SHP77 (cell line): ENCODE measurements at regions not wholly inside any gene's neighbourhood (a gene's known extent, or its start where the extent isn't known, plus 50 kb on each side); places are given as distances from the start of the nearest gene placed in this dataset.
A peak's percentile ranks its signal among the peaks of the same experiment; 100 is the strongest.
"Not testable (repeated sequence)": the region's sequence is repeated elsewhere in the genome, so short reads cannot be mapped to it uniquely, and the experiment has no call there.

Experiments
- DNase-seq, 2 experiments: peaks; one replicate each; lab custom pipeline; 2025; lab: John Stamatoyannopoulos, UW

- no peak for DNase-seq
These were observed 1325.1 kb upstream of the MAP3K7 start for GRCh38 chr6:91911945-91912344.

- DNase-seq: no peak
These were observed 1317.8 kb upstream of the MAP3K7 start for GRCh38 chr6:91904586-91905164.

DNA sequence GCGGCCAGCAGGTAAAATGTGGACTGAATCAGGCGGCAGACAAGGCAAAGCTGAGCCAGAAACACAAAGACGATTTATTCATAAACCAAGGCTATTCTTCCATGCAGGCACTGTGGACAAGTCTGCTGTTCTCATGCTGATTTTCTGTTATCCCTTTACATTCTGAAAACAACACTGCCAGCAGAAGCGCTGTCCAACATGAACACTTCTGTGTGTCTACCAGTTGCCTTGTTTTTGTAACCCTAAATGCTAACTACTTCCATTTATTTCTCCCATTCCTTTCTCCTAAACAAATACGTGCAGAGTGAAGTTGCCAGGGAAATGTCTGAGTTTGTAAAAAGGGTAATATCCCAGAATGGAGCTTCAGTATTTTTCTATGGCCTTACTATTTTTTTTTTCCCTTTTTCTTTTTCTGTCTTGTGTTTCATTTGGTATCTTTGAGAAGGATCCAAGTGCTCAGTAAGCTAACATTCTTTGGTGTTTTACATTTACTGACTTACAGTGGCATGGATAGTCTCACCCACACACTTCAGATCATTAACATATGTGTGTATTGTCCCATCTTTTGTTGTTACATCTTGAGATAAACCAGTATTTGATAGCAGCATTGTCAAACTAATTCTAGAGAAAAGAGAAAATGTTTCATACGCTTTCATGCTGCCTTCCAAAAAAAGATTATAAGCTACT, 1308.9 kb upstream of the MAP3K7 start:
- no peak for DNase-seq

GRCh38 chr6:91886183-91886795, 1299.4 kb upstream of the MAP3K7 start:
- DNase-seq: no peak

DNA sequence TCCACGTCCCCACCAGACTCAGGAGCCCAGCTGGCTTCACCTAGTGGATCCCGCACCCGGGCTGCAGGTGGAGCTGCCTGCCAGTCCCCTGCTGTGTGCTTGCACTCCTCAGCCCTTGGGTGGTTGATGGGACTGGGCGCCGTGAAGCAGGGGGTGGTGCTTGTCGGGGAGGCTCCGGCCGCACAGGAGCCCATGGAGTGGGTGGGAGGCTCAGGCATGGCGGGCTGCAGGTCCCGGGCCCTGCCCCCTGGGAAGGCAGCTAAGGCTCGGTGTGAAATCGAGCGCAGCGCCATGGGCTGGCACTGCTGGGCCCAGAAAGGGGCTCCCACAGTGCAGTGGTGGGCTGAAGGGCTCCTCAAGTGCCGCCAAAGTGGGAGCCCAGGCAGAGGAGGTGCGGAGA, 1294.9 kb upstream of the MAP3K7 start:
- DNase-seq: not testable (repeated sequence)

DNA sequence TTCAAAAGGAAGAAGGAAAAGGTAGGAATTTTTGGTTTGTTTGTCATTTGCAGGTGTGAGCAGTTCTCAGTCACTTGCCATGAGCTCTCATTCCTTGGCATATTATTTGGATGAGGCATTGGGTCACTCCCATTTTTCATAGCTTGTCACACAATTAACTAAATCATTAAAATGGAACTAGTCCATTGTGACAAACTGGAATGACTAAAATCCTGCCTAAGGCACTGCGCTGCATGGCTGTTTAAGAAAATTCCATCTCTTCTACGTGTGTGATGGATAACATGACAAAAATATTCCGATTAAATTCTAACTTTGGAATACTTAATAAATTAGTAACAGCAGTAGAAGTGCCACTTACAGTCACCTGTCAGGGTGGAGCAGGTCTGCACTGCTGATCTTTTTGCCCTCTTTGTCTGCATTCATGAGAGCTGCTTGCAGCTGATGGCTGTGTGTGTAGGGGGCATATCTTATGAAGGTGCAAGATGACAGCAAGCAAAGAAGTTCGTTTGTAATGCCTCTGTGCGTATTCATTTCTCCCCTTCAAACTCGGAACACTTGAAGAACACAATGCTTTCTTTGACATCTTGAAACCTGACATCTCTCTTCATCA, 1292.6 kb upstream of the MAP3K7 start:
- no peak for DNase-seq

GRCh38 chr6:91877994-91878393, 1291.1 kb upstream of the MAP3K7 start:
- no peak for DNase-seq

GRCh38 chr6:91874971-91875370, 1288.1 kb upstream of the MAP3K7 start:
- no peak for DNase-seq

- no peak for DNase-seq
These were observed 1281.8 kb upstream of the MAP3K7 start for GRCh38 chr6:91868539-91869202.

GRCh38 chr6:91865889-91866288, 1279.0 kb upstream of the MAP3K7 start:
- DNase-seq: no peak

DNA sequence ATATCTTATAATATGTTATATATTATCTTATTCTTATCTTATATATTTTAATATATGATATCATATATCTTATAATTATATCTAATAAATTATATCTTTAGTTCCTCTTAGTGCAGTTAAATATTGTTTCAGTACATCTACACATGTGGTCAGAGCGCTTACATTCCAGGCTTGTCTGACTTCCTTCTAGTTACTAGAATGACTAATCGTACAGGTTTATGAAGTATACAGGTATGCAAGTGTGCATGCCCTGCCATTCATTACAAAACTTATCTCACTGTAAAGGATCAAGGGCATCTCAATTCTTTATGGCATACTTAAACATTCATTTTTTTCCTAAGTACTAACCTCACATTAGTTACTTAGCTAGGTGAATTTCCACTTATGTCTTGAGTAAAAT, 1278.0 kb upstream of the MAP3K7 start:
- DNase-seq: no peak

- DNase-seq: peak; percentile 23 to 30
These were observed 1273.9 kb upstream of the MAP3K7 start for GRCh38 chr6:91860541-91861335.

- DNase-seq: no peak
These were observed 1265.4 kb upstream of the MAP3K7 start for GRCh38 chr6:91852252-91852651.

GRCh38 chr6:91834813-91835212, 1247.9 kb upstream of the MAP3K7 start:
- no peak for DNase-seq

GRCh38 chr6:91827151-91827550, 1240.3 kb upstream of the MAP3K7 start:
- DNase-seq: no peak

- no peak for DNase-seq
These were observed 1239.3 kb upstream of the MAP3K7 start for GRCh38 chr6:91826128-91826527.

- no peak for DNase-seq
These were observed 1237.5 kb upstream of the MAP3K7 start for GRCh38 chr6:91824331-91824730.

GRCh38 chr6:91822581-91822980, 1235.7 kb upstream of the MAP3K7 start:
- DNase-seq: no peak

GRCh38 chr6:91816335-91816734, 1229.5 kb upstream of the MAP3K7 start:
- DNase-seq: no peak

DNA sequence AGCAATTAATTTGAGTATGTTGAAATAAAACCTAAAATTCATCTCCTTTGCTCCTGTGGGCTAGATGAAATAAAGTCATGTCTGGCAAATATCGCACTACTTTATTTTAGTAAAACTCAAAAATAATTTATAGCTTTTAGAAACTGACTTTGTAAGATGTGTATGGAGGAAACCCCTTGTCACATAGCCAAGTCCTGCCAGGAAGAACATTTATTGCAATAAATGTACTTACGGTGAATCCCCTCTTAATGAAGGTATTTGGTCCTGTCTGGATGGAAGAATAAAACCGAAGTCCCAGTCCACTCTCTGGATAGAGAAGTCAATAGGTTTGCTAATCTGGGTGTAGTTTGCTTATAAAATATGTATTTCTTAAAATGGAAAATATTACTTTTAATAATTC, 1226.8 kb upstream of the MAP3K7 start:
- no peak for DNase-seq

- no peak for DNase-seq
These were observed 1225.9 kb upstream of the MAP3K7 start for GRCh38 chr6:91812596-91813274.
